PC-3 (cell line): ENCODE measurements at regions not wholly inside any gene's neighbourhood (a gene's known extent, or its start where the extent isn't known, plus 50 kb on each side); places are given as distances from the start of the nearest gene placed in this dataset.

Experiments used
- ATAC-seq: fragments of 200-7000 bp; cut with Tn5 transposase; 2 replicates; pipeline ENCODE4 v1.9.1; 2020; ENCODE audit warnings: mild to moderate bottlenecking, moderate library complexity
- BruUV-seq: library from RNA; stranded (reverse); fragments of 400-500 nt; replicated peaks from 2 replicates; lab custom pipeline; 2021; lab: Mats Ljungman, UMichigan
- CTCF ChIA-PET: fragments of 300-600 bp; sonication (Branson Sonifier 250); formaldehyde crosslinking; loops from one replicate; lab custom pipeline; 2022; ENCODE audit warnings: antibody characterized with exemption; lab: Charles Lee
- POLR2A ChIA-PET: fragments of 300-600 bp; sonication (Branson Sonifier 250); formaldehyde crosslinking; loops from one replicate; lab custom pipeline; 2022; ENCODE audit warnings: antibody characterized with exemption; ENCODE audit not compliant: unreplicated experiment; lab: Charles Lee
- DNase-seq: peaks from one replicate; pipeline ENCODE4 v3.0.0-alpha.2; 2015
- H2AFZ ChIP-seq: fragments of 300-600 bp; sonication (generic); 2 replicates; pipeline ENCODE4 v1.6.0; 2016; ENCODE audit warnings: antibody characterized with exemption, low read length
- H3F3A ChIP-seq: fragments of 300-600 bp; sonication (generic); one replicate; pipeline ENCODE4 v1.6.0; 2017; ENCODE audit warnings: antibody characterized with exemption, low read length, control low read depth, mild to moderate bottlenecking; ENCODE audit not compliant: unreplicated experiment
- H3K27ac ChIP-seq: fragments of 300-600 bp; sonication (generic); 2 replicates; pipeline ENCODE4 v1.5.1; 2016; ENCODE audit warnings: mild to moderate bottlenecking, low read length
- H3K27me3 ChIP-seq: fragments of 300-600 bp; sonication (generic); 2 replicates; pipeline ENCODE4 v1.6.1; 2016; ENCODE audit warnings: low read length, mixed read lengths
- H3K36me3 ChIP-seq: fragments of 300-600 bp; sonication (generic); 2 replicates; pipeline ENCODE4 v1.6.1; 2016; ENCODE audit warnings: low read depth, mixed run types, low read length, mixed read lengths
- H3K4me1 ChIP-seq: fragments of 300-600 bp; sonication (generic); 2 replicates; pipeline ENCODE4 v1.5.1; 2016; ENCODE audit warnings: low read length; ENCODE audit not compliant: insufficient read depth
- H3K4me2 ChIP-seq: fragments of 300-600 bp; sonication (generic); 2 replicates; pipeline ENCODE4 v1.6.0; 2016; ENCODE audit warnings: low read length
- H3K4me3 ChIP-seq: fragments of 300-600 bp; sonication (generic); 2 replicates; pipeline ENCODE4 v1.5.1; 2016; ENCODE audit warnings: mild to moderate bottlenecking, low read length, mixed read lengths
- H3K79me2 ChIP-seq: fragments of 300-600 bp; sonication (generic); 2 replicates; pipeline ENCODE4 v1.6.1; 2017; ENCODE audit warnings: low read length, mixed read lengths
- H3K9ac ChIP-seq: fragments of 300-600 bp; sonication (generic); 2 replicates; pipeline ENCODE4 v1.6.0; 2016; ENCODE audit warnings: mild to moderate bottlenecking, low read length
- H3K9me2 ChIP-seq: fragments of 300-600 bp; sonication (generic); replicated peaks from 2 replicates; pipeline ENCODE4 v1.6.1; 2016; ENCODE audit warnings: mixed run types, low read length, mixed read lengths
- H3K9me3 ChIP-seq: fragments of 300-600 bp; sonication (generic); 2 replicates; pipeline ENCODE4 v1.6.1; 2016; ENCODE audit warnings: low read length, mixed read lengths
- H4K20me1 ChIP-seq: fragments of 300-600 bp; sonication (generic); 2 replicates; pipeline ENCODE4 v1.6.1; 2016; ENCODE audit warnings: low read length, mixed read lengths
- CTCF ChIP-seq: fragments of 300-600 bp; sonication (generic); conservative IDR thresholded peaks from 2 replicates; pipeline ENCODE4 v1.5.1; 2017; ENCODE audit warnings: antibody characterized with exemption, low read depth, mild to moderate bottlenecking, low read length
- EZH2 ChIP-seq: fragments of 300-600 bp; sonication (generic); IDR thresholded peaks from one replicate; pipeline ENCODE4 v1.6.1; 2017; ENCODE audit warnings: antibody characterized with exemption, mild to moderate bottlenecking, low read length; ENCODE audit not compliant: unreplicated experiment
- EZH2phosphoT487 ChIP-seq: fragments of 300-600 bp; sonication (generic); IDR thresholded peaks from 2 replicates; pipeline ENCODE4 v1.6.1; 2018; ENCODE audit warnings: mild to moderate bottlenecking, antibody characterized with exemption, low read length, borderline replicate concordance
- intact Hi-C: fragments of 100-400 bp; cut with micrococcal nuclease; formaldehyde crosslinking; loops from 2 replicates; pipeline ENCODE4 v1.9.0; 2023

GRCh38 chr10:117936141-117936540, 110.6 kb downstream of the RAB11FIP2 start:
- H2AFZ ChIP-seq: 0 out of 2 replicates have a peak overlapping the region, but pooled peaks have one; percentile 34
- no peaks in the 10 kb centered on the region for H3K36me3 ChIP-seq
- H3F3A ChIP-seq: no peaks in the 10 kb centered on the region
- CTCF ChIA-PET: no interaction called here
- H3K4me2 ChIP-seq: no peak overlapping the region
- ATAC-seq (no peak; the same call in 1 of the 2 replicates), DNase-seq (no peak)
- H3K4me3 ChIP-seq: no peak overlapping the region
- no TSS peak for BruUV-seq
- TF ChIP-seq EZH2 (no peak), CTCF (no peak), EZH2phosphoT487 (no peak)
- H3K4me1 ChIP-seq: no peaks in the 10 kb centered on the region
- H3K9me2 ChIP-seq: no peaks in the 10 kb centered on the region
- no peak overlapping the region for H3K27ac ChIP-seq
- no peak overlapping the region for H3K9ac ChIP-seq
- intact Hi-C loops: no loop called here
- H4K20me1 ChIP-seq: no peaks in the 10 kb centered on the region
- no peaks in the 10 kb centered on the region for H3K79me2 ChIP-seq
- H3K27me3 ChIP-seq: no peaks in the 10 kb centered on the region
- H3K9me3 ChIP-seq: no peaks in the 10 kb centered on the region
- POLR2A ChIA-PET: no interaction called here

GRCh38 chr10:117936566-117936965, 110.2 kb downstream of the RAB11FIP2 start:
- TF ChIP-seq EZH2phosphoT487 (no peak), CTCF (no peak), EZH2 (no peak)
- Histone ChIP-seq H2AFZ (0 out of 2 replicates have a peak overlapping the region, but pooled peaks have one; percentile 34), H3F3A (no peaks in the 10 kb centered on the region), H3K4me1 (no peaks in the 10 kb centered on the region), H3K4me3 (no peak overlapping the region), H3K79me2 (no peaks in the 10 kb centered on the region), H3K9me2 (no peaks in the 10 kb centered on the region), H3K36me3 (no peaks in the 10 kb centered on the region), H3K27ac (no peak overlapping the region), H3K27me3 (no peaks in the 10 kb centered on the region), H3K9ac (no peak overlapping the region), H3K9me3 (no peaks in the 10 kb centered on the region), H4K20me1 (no peaks in the 10 kb centered on the region), H3K4me2 (no peak overlapping the region)
- intact Hi-C loops: no loop called here
- ChIA-PET CTCF (no interaction called here), POLR2A (no interaction called here)
- ATAC-seq (no peak), DNase-seq (no peak)
- BruUV-seq: no TSS peak

- H3K79me2 ChIP-seq: no peaks in the 10 kb centered on the region
- no TSS peak for BruUV-seq
- no peaks in the 10 kb centered on the region for H3K9me3 ChIP-seq
- no peak overlapping the region for H3K27ac ChIP-seq
- no peaks in the 10 kb centered on the region for H4K20me1 ChIP-seq
- CTCF ChIA-PET: no interaction called here
- POLR2A ChIA-PET: no interaction called here
- no peak overlapping the region for H3K4me3 ChIP-seq
- H3K27me3 ChIP-seq: no peaks in the 10 kb centered on the region
- no peak for TF ChIP-seq EZH2
- TF ChIP-seq CTCF: no peak
- TF ChIP-seq EZH2phosphoT487: no peak
- no peak overlapping the region for H2AFZ ChIP-seq
- H3K9me2 ChIP-seq: no peaks in the 10 kb centered on the region
- ATAC-seq: no peak
- no peak for DNase-seq
- no peaks in the 10 kb centered on the region for H3K4me1 ChIP-seq
- H3K36me3 ChIP-seq: no peaks in the 10 kb centered on the region
- no peak overlapping the region for H3K4me2 ChIP-seq
- intact Hi-C loops: no loop called here
- no peaks in the 10 kb centered on the region for H3F3A ChIP-seq
- H3K9ac ChIP-seq: no peak overlapping the region
Observed at GRCh38 chr10:117936976-117937375, 109.8 kb downstream of the RAB11FIP2 start.
